Stimulated activated naive B cell treated with anti-CD40 and anti-IgM and Interleukin-4, amounts not matched to agents 10 μg/mL and 1 μg/mL and 100 μg/mL, for 72 hours (primary cell): ENCODE measurements at regions not wholly inside any gene's neighbourhood (a gene's known extent, or its start where the extent isn't known, plus 50 kb on each side); places are given as distances from the start of the nearest gene placed in this dataset.

Experiments used
- ATAC-seq, 2 donors: fragments of 150-1000 bp; cut with Tn5 transposase; replicated peaks; 2 replicates each; pipeline ENCODE4 v1.10.0; 2021; ENCODE audit warnings: moderate library complexity in 1 of 2
- DNase-seq: peaks from one replicate; pipeline ENCODE4 v3.0.0; 2021
- H3K27ac Mint-ChIP-seq: one replicate; pipeline ENCODE4 v1.8.0; 2022; ENCODE audit warnings: mild to moderate bottlenecking, mixed read lengths
- H3K27me3 Mint-ChIP-seq, 2 donors: one replicate each; pipeline ENCODE4 v1.8.0; 2022; ENCODE audit warnings: mixed read lengths in 2 of 2
- H3K36me3 Mint-ChIP-seq, 2 donors: one replicate each; pipeline ENCODE4 v1.8.0; 2022; ENCODE audit warnings: mixed read lengths in 2 of 2, mild to moderate bottlenecking in 1 of 2
- H3K4me1 Mint-ChIP-seq, 2 donors: one replicate each; pipeline ENCODE4 v1.8.0; 2022; ENCODE audit warnings: mixed read lengths in 2 of 2, mild to moderate bottlenecking in 1 of 2
- H3K4me3 Mint-ChIP-seq, 2 donors: one replicate each; pipeline ENCODE4 v1.8.0; 2022; ENCODE audit warnings: mild to moderate bottlenecking in 2 of 2, mixed read lengths in 2 of 2, moderate library complexity in 1 of 2
- H3K9me3 Mint-ChIP-seq, 2 donors: one replicate each; pipeline ENCODE4 v1.8.0; 2022; ENCODE audit warnings: mixed read lengths in 2 of 2, mild to moderate bottlenecking in 1 of 2

- peaks cover 42 to 72% of the 10 kb centered on the region in 2 donors for H3K4me1 Mint-ChIP-seq
- H3K9me3 Mint-ChIP-seq, result peaks cover 4 to 6% of the 10 kb centered on the region in 2 donors
- no peaks in the 10 kb centered on the region for H3K27me3 Mint-ChIP-seq
- ATAC-seq (no peak), DNase-seq (no peak)
- peaks cover 3 to 4% of the 10 kb centered on the region in 2 donors for H3K36me3 Mint-ChIP-seq
- H3K27ac Mint-ChIP-seq, result no peak overlapping the region
- H3K4me3 Mint-ChIP-seq, result no peak overlapping the region
Measured at GRCh38 chr4:140809676-140810075, 53.5 kb upstream of the TBC1D9 start.

GRCh38 chr4:140808256-140808655, 52.1 kb upstream of the TBC1D9 start:
- H3K36me3 Mint-ChIP-seq, result peaks cover 3 to 4% of the 10 kb centered on the region in 2 donors
- H3K27me3 Mint-ChIP-seq, result no peaks in the 10 kb centered on the region
- H3K4me1 Mint-ChIP-seq, result peaks cover 42 to 72% of the 10 kb centered on the region in 2 donors
- DNase-seq, result no peak
- peaks cover 4 to 6% of the 10 kb centered on the region in 2 donors for H3K9me3 Mint-ChIP-seq
- H3K27ac Mint-ChIP-seq, result peak overlapping the region; percentile 20
- ATAC-seq, result no peak
- H3K4me3 Mint-ChIP-seq, result no peak overlapping the region

- no peak for DNase-seq
- Mint-ChIP-seq H3K9me3 (peaks cover 4 to 6% of the 10 kb centered on the region in 2 donors), H3K27ac (peak overlapping the region; percentile 69), H3K36me3 (peaks cover 3 to 4% of the 10 kb centered on the region in 2 donors), H3K4me1 (peaks cover 43 to 78% of the 10 kb centered on the region in 2 donors), H3K27me3 (no peaks in the 10 kb centered on the region), H3K4me3 (peak overlapping the region; percentile 54 to 55)
- ATAC-seq, result peak; percentile 82 to 85
Measured at GRCh38 chr4:140807491-140808252, 51.5 kb upstream of the TBC1D9 start.

- Mint-ChIP-seq H3K4me3 (peak overlapping the region; percentile 14 to 41), H3K9me3 (peaks cover 9 to 10% of the 10 kb centered on the region in 2 donors), H3K27ac (peak overlapping the region; percentile 88), H3K36me3 (peaks cover 3% of the 10 kb centered on the region in 2 donors), H3K4me1 (peaks cover 43 to 76% of the 10 kb centered on the region in 2 donors), H3K27me3 (no peaks in the 10 kb centered on the region)
- ATAC-seq, result peak; percentile 77 to 81
- peak; percentile 33 for DNase-seq
Measured at GRCh38 chr4:140806163-140806562, 50.0 kb upstream of the TBC1D9 start.
